LNCaP clone FGC (cell line): ENCODE measurements at regions not wholly inside any gene's neighbourhood (a gene's known extent, or its start where the extent isn't known, plus 50 kb on each side); places are given as distances from the start of the nearest gene placed in this dataset.
"Not testable (repeated sequence)": the region's sequence is repeated elsewhere in the genome, so short reads cannot be mapped to it uniquely, and the experiment has no call there.

Source experiments
- DNase-seq: peaks from one replicate; pipeline ENCODE4 v3.0.0-alpha.2; 2011; ENCODE audit warnings: low read depth
- H3K4me3 ChIP-seq: 2 replicates; pipeline ENCODE4 v1.5.1; 2011; ENCODE audit warnings: mild to moderate bottlenecking, low read depth, low read length, control low read depth
- TF ChIP-seq, protein P1 (sequence below): IDR thresholded peaks from 2 replicates; pipeline ENCODE4 v1.5.1; 2012; ENCODE audit warnings: mild to moderate bottlenecking; ENCODE audit not compliant: control insufficient read depth, insufficient read depth; ENCODE audit errors: extremely low read depth

DNA sequence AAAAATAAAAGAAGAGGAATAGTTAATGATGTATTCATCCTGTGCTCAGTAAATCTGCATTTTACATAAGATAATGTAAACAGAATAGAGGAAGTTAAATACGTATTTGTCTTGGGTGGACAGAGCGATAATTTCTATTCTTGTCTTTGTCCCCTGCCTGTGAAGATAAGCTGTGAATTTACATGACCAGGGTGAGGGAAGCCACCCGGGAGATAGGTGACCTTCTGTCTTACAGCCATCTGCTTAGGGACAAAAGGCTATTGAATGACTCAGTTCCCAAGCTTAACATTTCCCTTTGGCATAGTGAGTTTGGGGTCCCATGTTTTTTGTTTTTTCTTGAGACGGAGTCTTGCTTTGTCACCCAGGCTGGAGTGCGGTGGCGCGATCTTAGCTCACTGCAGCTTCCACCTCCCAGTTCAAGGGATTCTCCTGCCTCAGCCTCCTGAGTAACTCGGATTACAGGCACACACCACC, 88.7 kb upstream of the KCTD7 start:
- no peak overlapping the region for H3K4me3 ChIP-seq
- no peak for DNase-seq
- TF ChIP-seq, protein P1, sequence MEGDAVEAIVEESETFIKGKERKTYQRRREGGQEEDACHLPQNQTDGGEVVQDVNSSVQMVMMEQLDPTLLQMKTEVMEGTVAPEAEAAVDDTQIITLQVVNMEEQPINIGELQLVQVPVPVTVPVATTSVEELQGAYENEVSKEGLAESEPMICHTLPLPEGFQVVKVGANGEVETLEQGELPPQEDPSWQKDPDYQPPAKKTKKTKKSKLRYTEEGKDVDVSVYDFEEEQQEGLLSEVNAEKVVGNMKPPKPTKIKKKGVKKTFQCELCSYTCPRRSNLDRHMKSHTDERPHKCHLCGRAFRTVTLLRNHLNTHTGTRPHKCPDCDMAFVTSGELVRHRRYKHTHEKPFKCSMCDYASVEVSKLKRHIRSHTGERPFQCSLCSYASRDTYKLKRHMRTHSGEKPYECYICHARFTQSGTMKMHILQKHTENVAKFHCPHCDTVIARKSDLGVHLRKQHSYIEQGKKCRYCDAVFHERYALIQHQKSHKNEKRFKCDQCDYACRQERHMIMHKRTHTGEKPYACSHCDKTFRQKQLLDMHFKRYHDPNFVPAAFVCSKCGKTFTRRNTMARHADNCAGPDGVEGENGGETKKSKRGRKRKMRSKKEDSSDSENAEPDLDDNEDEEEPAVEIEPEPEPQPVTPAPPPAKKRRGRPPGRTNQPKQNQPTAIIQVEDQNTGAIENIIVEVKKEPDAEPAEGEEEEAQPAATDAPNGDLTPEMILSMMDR: no peak

DNA sequence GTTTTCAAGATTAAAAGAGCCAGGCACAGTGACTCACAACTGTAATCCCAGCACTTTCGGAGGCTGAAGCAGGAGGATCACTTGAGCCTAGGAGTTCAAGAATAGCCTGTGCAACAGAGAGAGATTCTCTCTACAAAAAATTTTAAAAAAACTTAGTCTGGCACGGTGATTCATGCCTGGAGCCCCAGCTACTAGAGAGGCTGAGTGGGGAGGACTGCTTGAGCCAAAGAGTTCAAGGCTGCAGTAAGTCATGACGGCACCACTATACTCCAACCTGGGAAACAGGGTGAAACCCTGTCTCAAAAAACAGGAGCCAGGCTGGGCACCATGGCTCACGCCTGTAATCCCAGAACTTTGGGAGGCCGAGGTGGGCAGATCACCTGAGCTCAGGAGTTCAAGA, 86.6 kb upstream of the KCTD7 start:
- no peak overlapping the region for H3K4me3 ChIP-seq

GRCh38 chr7:66542528-66543269, 86.0 kb upstream of the KCTD7 start:
- TF ChIP-seq, protein P1: no peak
- no peak for DNase-seq
- no peak overlapping the region for H3K4me3 ChIP-seq

More for the DNA sequence above, 86.6 kb upstream of the KCTD7 start:
- TF ChIP-seq, protein P1: no peak
- DNase-seq: no peak

GRCh38 chr7:66549466-66549865, 79.2 kb upstream of the KCTD7 start:
- H3K4me3 ChIP-seq: no peak overlapping the region
- no peak for DNase-seq
- TF ChIP-seq, protein P1: no peak

GRCh38 chr7:66553001-66553400, 75.7 kb upstream of the KCTD7 start:
- TF ChIP-seq, protein P1: no peak
- no peak for DNase-seq
- H3K4me3 ChIP-seq: no peak overlapping the region

- H3K4me3 ChIP-seq, DNase-seq: not testable (repeated sequence)
Observed at GRCh38 chr7:66553675-66554074, 75.0 kb upstream of the KCTD7 start.

DNA sequence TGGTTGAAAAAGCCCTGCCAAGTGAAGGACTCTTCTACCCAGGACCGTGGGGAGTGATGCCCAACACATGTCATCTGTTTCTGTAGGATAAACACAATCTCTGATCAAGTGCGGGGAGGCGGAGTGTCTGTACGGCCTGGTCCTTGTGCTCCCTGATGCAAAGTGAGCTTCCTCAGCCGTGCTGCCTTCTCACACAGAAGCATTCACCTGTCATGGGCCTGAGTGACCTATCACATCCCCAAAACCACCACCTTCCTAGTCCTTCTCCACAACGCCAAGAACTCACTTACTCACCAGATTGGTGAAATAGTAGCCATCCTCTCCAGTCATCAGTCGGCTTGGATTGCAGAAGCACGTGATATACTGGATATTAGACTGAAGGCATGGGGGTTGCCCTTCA, 74.4 kb upstream of the KCTD7 start:
- not testable (repeated sequence) for H3K4me3 ChIP-seq, DNase-seq

DNA sequence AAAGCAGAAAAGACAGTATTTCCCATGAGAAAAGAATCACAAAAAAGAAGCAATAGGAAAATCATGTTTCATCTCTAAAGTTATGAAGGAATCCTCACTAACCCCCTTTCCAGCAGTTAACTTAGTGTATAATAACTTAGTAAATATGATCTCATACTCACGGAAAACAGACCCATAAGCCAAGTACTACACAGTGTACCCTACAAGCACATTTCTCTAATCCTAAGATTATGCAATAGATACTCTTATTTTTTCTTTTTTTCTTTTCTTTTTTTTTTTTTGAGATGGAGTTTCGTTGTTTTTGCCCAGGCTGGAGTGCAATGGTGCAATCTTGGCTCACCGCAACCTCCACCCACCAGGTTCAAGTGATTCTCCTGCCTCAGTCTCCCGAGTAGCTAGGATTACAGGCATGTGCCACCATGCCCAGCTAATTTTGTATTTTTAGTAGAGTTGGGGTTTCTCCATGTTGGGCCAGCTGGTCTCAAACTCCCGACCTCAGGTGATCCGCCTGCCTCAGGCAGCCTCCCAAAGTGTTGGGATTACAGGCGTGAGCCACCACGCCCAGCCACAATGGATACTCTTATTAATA, 73.7 kb upstream of the KCTD7 start:
- not testable (repeated sequence) for H3K4me3 ChIP-seq, DNase-seq
